K562 (cell line): ENCODE measurements at regions not wholly inside any gene's neighbourhood (a gene's known extent, or its start where the extent isn't known, plus 50 kb on each side); places are given as distances from the start of the nearest gene placed in this dataset.

ENCODE experiments used
- ATAC-seq: fragments of 200-7000 bp; cut with Tn5 transposase; 3 replicates; pipeline ENCODE4 v1.9.1; 2020; ENCODE audit warnings: moderate library complexity
- BruUV-seq: library from RNA; stranded (reverse); fragments of 400-500 nt; replicated peaks from 2 replicates; lab custom pipeline; 2021; lab: Mats Ljungman, UMichigan
- CTCF ChIA-PET: fragments of 300-600 bp; formaldehyde crosslinking; extraction: SDS; loops from one replicate; lab custom pipeline; 2021; ENCODE audit warnings: low intra/inter-chr PET ratio; lab: Yijun Ruan, JAX
- POLR2A ChIA-PET: fragments of 300-600, 350-650 bp; sonication (Branson Sonifier 250); formaldehyde crosslinking; extraction: SDS; loops from one replicate; lab custom pipeline; 2021; ENCODE audit warnings: antibody characterized with exemption, inconsistent platforms; lab: Yijun Ruan, JAX
- DNase-seq, 4 experiments: peaks; one replicate each; pipeline versions ENCODE4 v3.0.0 to v3.0.0-alpha.2; 2011 to 2018; ENCODE audit warnings: low spot score in 3 of 4, mixed read lengths in 3 of 4; ENCODE audit errors: extremely low read depth in 1 of 4
- FAIRE-seq: peaks from 2 replicates; lab custom pipeline; 2011; peaks lifted over from hg19 to GRCh38; lab: Jason Lieb, UNC
- H2AFZ ChIP-seq: 2 replicates; pipeline ENCODE4 v1.6.0; 2011; ENCODE audit warnings: low read depth, low read length, control low read depth, inconsistent platforms
- H3K27ac ChIP-seq: fragments of 200-600 bp; 3 replicates; pipeline ENCODE4 v1.8.0; 2011; ENCODE audit warnings: low read depth, mild to moderate bottlenecking, control low read depth, inconsistent platforms, low read length, moderate library complexity, mixed read lengths; ENCODE audit errors: extremely low read depth
- H3K27me3 ChIP-seq, 2 experiments: fragments of 300-600 bp in 1 of 2; 2 replicates in 1 of 2; 3 replicates in 1 of 2; pipeline versions ENCODE4 v1.6.0 to v1.8.0; 2011; ENCODE audit warnings: inconsistent platforms in 2 of 2, low read length in 2 of 2, mild to moderate bottlenecking in 1 of 2, mixed read lengths in 1 of 2, moderate library complexity in 1 of 2; ENCODE audit not compliant: control insufficient read depth in 2 of 2, insufficient read depth in 2 of 2
- H3K36me3 ChIP-seq: fragments of 300-600 bp; 3 replicates; pipeline ENCODE4 v1.8.0; 2011; ENCODE audit warnings: mild to moderate bottlenecking, low read length, inconsistent platforms; ENCODE audit not compliant: control insufficient read depth, insufficient read depth
- H3K4me1 ChIP-seq, 2 experiments: fragments of 200-600 bp in 1 of 2; replicated peaks in 1 of 2; 2 replicates in 1 of 2; 3 replicates in 1 of 2; pipeline versions ENCODE4 v1.5.1 to v1.8.0; 2011; ENCODE audit warnings: inconsistent platforms in 2 of 2, low read length in 2 of 2, mild to moderate bottlenecking in 1 of 2, mixed read lengths in 1 of 2, moderate library complexity in 1 of 2; ENCODE audit not compliant: control insufficient read depth in 2 of 2, insufficient read depth in 2 of 2
- H3K4me2 ChIP-seq: 2 replicates; pipeline ENCODE4 v1.6.1; 2011; ENCODE audit warnings: low read length, control low read depth, inconsistent platforms, mixed read lengths; ENCODE audit not compliant: insufficient read depth
- H3K4me3 ChIP-seq: fragments of 200-600 bp; sonication (generic), shearing (Covaris generic); 2 replicates; pipeline ENCODE4 v1.5.1; 2016; ENCODE audit warnings: control low read depth, inconsistent platforms
- H3K79me2 ChIP-seq: fragments of 200-600 bp; 3 replicates; pipeline ENCODE4 v1.8.0; 2011; ENCODE audit warnings: low read length, inconsistent platforms; ENCODE audit not compliant: control insufficient read depth, insufficient read depth
- H3K9ac ChIP-seq, 2 experiments: 2 replicates each; pipeline versions ENCODE4 v1.6.0 to v1.6.1; 2011; ENCODE audit warnings: low read depth in 2 of 2, low read length in 2 of 2, control low read depth in 1 of 2, inconsistent platforms in 1 of 2, mild to moderate bottlenecking in 1 of 2, mixed read lengths in 1 of 2; ENCODE audit not compliant: insufficient read depth in 1 of 2
- H3K9me1 ChIP-seq: one replicate; pipeline ENCODE4 v1.6.0; 2011; ENCODE audit warnings: inconsistent platforms, mild to moderate bottlenecking, low read length, moderate library complexity; ENCODE audit not compliant: control insufficient read depth, insufficient read depth
- H3K9me3 ChIP-seq: replicated peaks from 2 replicates; pipeline ENCODE4 v1.5.1; 2011; ENCODE audit warnings: low read depth, low read length, inconsistent platforms; ENCODE audit not compliant: control insufficient read depth, insufficient read depth
- H4K20me1 ChIP-seq: replicated peaks from 2 replicates; pipeline ENCODE4 v1.6.1; 2011; ENCODE audit warnings: low read length, inconsistent platforms, mixed read lengths; ENCODE audit not compliant: control insufficient read depth, insufficient read depth
- DACH1 ChIP-seq: fragments of 450-650 bp; IDR thresholded peaks from 2 replicates; pipeline ENCODE4 v1.6.1; 2018; ENCODE audit not compliant: partially characterized antibody
- NCOA4 ChIP-seq: fragments of 450-650 bp; IDR thresholded peaks from 2 replicates; pipeline ENCODE4 v1.6.1; 2018; ENCODE audit warnings: mild to moderate bottlenecking; ENCODE audit not compliant: partially characterized antibody
- PCBP1 ChIP-seq: fragments of 200-400 bp; formaldehyde crosslinking; IDR thresholded peaks from 2 replicates; pipeline ENCODE4 v1.6.1; 2018; ENCODE audit warnings: mild to moderate bottlenecking, low read depth, low read length; ENCODE audit not compliant: poor library complexity, severe bottlenecking
- SAFB ChIP-seq: fragments of 200-400 bp; formaldehyde crosslinking; IDR thresholded peaks from 2 replicates; pipeline ENCODE4 v1.6.1; 2017; ENCODE audit warnings: low read depth, low read length, borderline replicate concordance
- SMC3 ChIP-seq: conservative IDR thresholded peaks from 2 replicates; pipeline ENCODE4 v1.6.1; 2011; ENCODE audit warnings: low read depth, low read length, improper control_type of control experiment; ENCODE audit not compliant: insufficient read depth
- SREBF2 ChIP-seq: sonication (generic); formaldehyde crosslinking; IDR thresholded peaks from 2 replicates; pipeline ENCODE4 v1.4.0; 2020; ENCODE audit warnings: mild to moderate bottlenecking, missing genetic modification reagents
- TEAD2 ChIP-seq: fragments of 450-650 bp; IDR thresholded peaks from 2 replicates; pipeline ENCODE4 v1.6.1; 2016; ENCODE audit warnings: missing genetic modification characterization, control low read depth, missing compliant biosample characterization
- ZFPM2 ChIP-seq: fragments of 250-450 bp; sonication (Bioruptor Pico); IDR thresholded peaks from 2 replicates; pipeline ENCODE4 v1.5.1; 2022; ENCODE audit warnings: mild to moderate bottlenecking
- ZKSCAN8 ChIP-seq: fragments of 200-800 bp; sonication (Bioruptor generic); IDR thresholded peaks from 2 replicates; pipeline ENCODE4 v1.6.1; 2016; ENCODE audit warnings: missing genetic modification characterization, missing compliant biosample characterization
- ZNF77 ChIP-seq: fragments of 250-450 bp; sonication (Bioruptor Pico); IDR thresholded peaks from 2 replicates; pipeline ENCODE4 v1.5.0; 2020
- WGBS: fragments of 100-300 bp; shearing (Covaris generic); methylation state at CpG from one replicate; pipeline ENCODE4 v1.1.6; 2016; ENCODE audit warnings: low coverage, mixed read lengths; ENCODE audit not compliant: insufficient coverage; ENCODE audit errors: missing lambda C conversion rate; 5-methylcytosine and 5-hydroxymethylcytosine counted together
- in situ Hi-C: fragments of 300-500 bp; cut with MboI; formaldehyde crosslinking; loops from 4 replicates; pipeline ENCODE4 v1.15.0; 2018; ENCODE audit warnings: inconsistent platforms, mixed read lengths
- intact Hi-C: fragments of 100-400 bp; cut with micrococcal nuclease; formaldehyde crosslinking; loops from 2 replicates; pipeline ENCODE4 v1.14.2; 2022
- TF ChIP-seq, protein P1 (sequence below): fragments of 450-650 bp; IDR thresholded peaks from 2 replicates; pipeline ENCODE4 v1.6.1; 2016; ENCODE audit warnings: mild to moderate bottlenecking, moderate library complexity

DNA sequence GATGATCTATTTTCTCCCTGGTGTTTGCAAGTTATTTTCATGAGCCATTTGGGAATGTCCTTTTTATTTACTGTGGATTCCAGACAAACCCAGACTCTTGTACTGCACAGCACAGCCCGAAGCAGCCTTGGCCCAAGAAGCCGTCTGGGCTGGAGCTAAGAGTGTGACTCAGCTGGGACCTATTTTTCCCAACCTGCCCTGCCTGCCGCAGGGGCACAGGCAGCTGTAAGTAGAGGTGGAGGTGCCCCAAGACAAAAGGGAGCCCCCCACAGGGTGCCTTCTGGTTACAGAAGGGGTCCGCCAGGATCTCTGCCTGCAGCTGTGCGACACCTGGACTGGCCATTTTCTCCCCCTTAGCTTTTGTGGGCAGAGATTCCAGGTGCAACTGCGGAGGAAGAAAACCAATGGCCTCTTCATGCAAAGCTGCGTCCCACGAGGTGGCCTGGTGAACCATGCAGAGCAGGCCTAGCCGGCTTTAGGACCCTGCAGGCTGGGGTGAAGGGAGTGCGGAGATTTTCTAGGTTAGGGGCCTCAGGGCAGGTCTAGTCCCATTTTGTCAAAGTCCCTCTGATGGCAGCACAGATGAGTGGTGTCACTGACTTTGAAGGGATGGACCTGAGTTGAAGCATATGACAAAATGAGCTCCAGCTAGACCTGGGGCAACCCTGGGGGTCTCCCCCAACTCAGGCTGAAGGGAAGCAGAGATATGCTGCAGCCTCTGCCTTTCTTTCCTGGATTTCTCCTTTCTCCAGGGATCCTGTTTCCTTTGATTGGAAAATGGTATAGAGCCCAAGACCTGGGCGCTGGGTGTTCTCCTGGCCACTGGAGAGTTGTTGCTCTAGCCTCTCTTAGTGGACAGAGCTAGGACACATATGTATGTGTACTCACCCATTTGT is 131.2 kb downstream of the KLF13 start:
- in situ Hi-C loops (no loop called here), intact Hi-C loops (no loop called here)
- WGBS, result under 1% methylated on average over 7 of the region's 11 CpGs
- DNase-seq (no peak), ATAC-seq (no peak), FAIRE-seq (no peak)
- Histone ChIP-seq H3K9ac (no peak overlapping the region; a peak in 1 of 4 replicates), H3K9me1 (no peaks in the 10 kb centered on the region), H3K27me3 (peaks cover 7 to 35% of the 10 kb centered on the region in 2 experiments), H3K36me3 (no peaks in the 10 kb centered on the region), H2AFZ (no peak overlapping the region), H3K4me3 (no peak overlapping the region), H3K4me2 (no peak overlapping the region), H4K20me1 (no peaks in the 10 kb centered on the region), H3K79me2 (no peaks in the 10 kb centered on the region), H3K9me3 (no peaks in the 10 kb centered on the region), H3K27ac (no peak overlapping the region), H3K4me1 (no peaks in the 10 kb centered on the region; a peak in 2 of 5 replicates)
- BruUV-seq, result no TSS peak
- ChIA-PET POLR2A (no interaction called here), CTCF (no interaction called here)
- TF ChIP-seq SMC3, result no peak
- TF ChIP-seq ZKSCAN8 (CRISPR knock-in tag), result no peak
- TF ChIP-seq PCBP1, result no peak
- no peak for TF ChIP-seq SREBF2
- TF ChIP-seq ZNF77 (CRISPR knock-in tag), result no peak
- no peak for TF ChIP-seq NCOA4
- no peak for TF ChIP-seq DACH1
- TF ChIP-seq TEAD2 (tag), result no peak
- no peak for TF ChIP-seq SAFB
- TF ChIP-seq, protein P1, sequence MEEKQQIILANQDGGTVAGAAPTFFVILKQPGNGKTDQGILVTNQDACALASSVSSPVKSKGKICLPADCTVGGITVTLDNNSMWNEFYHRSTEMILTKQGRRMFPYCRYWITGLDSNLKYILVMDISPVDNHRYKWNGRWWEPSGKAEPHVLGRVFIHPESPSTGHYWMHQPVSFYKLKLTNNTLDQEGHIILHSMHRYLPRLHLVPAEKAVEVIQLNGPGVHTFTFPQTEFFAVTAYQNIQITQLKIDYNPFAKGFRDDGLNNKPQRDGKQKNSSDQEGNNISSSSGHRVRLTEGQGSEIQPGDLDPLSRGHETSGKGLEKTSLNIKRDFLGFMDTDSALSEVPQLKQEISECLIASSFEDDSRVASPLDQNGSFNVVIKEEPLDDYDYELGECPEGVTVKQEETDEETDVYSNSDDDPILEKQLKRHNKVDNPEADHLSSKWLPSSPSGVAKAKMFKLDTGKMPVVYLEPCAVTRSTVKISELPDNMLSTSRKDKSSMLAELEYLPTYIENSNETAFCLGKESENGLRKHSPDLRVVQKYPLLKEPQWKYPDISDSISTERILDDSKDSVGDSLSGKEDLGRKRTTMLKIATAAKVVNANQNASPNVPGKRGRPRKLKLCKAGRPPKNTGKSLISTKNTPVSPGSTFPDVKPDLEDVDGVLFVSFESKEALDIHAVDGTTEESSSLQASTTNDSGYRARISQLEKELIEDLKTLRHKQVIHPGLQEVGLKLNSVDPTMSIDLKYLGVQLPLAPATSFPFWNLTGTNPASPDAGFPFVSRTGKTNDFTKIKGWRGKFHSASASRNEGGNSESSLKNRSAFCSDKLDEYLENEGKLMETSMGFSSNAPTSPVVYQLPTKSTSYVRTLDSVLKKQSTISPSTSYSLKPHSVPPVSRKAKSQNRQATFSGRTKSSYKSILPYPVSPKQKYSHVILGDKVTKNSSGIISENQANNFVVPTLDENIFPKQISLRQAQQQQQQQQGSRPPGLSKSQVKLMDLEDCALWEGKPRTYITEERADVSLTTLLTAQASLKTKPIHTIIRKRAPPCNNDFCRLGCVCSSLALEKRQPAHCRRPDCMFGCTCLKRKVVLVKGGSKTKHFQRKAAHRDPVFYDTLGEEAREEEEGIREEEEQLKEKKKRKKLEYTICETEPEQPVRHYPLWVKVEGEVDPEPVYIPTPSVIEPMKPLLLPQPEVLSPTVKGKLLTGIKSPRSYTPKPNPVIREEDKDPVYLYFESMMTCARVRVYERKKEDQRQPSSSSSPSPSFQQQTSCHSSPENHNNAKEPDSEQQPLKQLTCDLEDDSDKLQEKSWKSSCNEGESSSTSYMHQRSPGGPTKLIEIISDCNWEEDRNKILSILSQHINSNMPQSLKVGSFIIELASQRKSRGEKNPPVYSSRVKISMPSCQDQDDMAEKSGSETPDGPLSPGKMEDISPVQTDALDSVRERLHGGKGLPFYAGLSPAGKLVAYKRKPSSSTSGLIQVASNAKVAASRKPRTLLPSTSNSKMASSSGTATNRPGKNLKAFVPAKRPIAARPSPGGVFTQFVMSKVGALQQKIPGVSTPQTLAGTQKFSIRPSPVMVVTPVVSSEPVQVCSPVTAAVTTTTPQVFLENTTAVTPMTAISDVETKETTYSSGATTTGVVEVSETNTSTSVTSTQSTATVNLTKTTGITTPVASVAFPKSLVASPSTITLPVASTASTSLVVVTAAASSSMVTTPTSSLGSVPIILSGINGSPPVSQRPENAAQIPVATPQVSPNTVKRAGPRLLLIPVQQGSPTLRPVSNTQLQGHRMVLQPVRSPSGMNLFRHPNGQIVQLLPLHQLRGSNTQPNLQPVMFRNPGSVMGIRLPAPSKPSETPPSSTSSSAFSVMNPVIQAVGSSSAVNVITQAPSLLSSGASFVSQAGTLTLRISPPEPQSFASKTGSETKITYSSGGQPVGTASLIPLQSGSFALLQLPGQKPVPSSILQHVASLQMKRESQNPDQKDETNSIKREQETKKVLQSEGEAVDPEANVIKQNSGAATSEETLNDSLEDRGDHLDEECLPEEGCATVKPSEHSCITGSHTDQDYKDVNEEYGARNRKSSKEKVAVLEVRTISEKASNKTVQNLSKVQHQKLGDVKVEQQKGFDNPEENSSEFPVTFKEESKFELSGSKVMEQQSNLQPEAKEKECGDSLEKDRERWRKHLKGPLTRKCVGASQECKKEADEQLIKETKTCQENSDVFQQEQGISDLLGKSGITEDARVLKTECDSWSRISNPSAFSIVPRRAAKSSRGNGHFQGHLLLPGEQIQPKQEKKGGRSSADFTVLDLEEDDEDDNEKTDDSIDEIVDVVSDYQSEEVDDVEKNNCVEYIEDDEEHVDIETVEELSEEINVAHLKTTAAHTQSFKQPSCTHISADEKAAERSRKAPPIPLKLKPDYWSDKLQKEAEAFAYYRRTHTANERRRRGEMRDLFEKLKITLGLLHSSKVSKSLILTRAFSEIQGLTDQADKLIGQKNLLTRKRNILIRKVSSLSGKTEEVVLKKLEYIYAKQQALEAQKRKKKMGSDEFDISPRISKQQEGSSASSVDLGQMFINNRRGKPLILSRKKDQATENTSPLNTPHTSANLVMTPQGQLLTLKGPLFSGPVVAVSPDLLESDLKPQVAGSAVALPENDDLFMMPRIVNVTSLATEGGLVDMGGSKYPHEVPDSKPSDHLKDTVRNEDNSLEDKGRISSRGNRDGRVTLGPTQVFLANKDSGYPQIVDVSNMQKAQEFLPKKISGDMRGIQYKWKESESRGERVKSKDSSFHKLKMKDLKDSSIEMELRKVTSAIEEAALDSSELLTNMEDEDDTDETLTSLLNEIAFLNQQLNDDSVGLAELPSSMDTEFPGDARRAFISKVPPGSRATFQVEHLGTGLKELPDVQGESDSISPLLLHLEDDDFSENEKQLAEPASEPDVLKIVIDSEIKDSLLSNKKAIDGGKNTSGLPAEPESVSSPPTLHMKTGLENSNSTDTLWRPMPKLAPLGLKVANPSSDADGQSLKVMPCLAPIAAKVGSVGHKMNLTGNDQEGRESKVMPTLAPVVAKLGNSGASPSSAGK, result no peak
- TF ChIP-seq ZFPM2 (CRISPR knock-in tag), result no peak
